GM12873 (cell line): ENCODE measurements at regions not wholly inside any gene's neighbourhood (a gene's known extent, or its start where the extent isn't known, plus 50 kb on each side); places are given as distances from the start of the nearest gene placed in this dataset.

Experiments used
- TF ChIP-seq, protein P1 (sequence below): IDR thresholded peaks from 2 replicates; pipeline ENCODE4 v1.5.1; 2012; ENCODE audit warnings: low read depth, mild to moderate bottlenecking, moderate library complexity, low read length, control low read depth; ENCODE audit not compliant: insufficient read depth; ENCODE audit errors: missing control alignments

DNA sequence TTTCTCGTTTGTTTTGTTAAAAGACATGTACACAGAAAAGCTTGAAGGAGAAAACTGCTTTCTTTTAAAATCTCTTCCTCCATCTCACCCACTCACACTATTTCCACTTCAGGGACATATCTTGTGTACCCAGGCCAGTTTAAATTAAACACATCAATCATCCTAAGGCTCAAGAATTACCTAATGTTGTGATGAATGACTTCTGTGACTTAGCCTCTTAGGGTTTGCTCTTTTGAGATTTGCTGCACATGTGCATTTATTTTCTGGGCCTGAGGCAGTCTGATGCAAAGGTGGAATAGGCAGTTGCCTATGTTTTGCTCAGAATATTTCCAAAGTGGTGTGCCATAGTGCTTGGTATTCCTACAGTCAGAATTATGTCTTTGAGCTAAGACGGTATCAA, 439.9 kb upstream of the CHD1 start:
- TF ChIP-seq, protein P1, sequence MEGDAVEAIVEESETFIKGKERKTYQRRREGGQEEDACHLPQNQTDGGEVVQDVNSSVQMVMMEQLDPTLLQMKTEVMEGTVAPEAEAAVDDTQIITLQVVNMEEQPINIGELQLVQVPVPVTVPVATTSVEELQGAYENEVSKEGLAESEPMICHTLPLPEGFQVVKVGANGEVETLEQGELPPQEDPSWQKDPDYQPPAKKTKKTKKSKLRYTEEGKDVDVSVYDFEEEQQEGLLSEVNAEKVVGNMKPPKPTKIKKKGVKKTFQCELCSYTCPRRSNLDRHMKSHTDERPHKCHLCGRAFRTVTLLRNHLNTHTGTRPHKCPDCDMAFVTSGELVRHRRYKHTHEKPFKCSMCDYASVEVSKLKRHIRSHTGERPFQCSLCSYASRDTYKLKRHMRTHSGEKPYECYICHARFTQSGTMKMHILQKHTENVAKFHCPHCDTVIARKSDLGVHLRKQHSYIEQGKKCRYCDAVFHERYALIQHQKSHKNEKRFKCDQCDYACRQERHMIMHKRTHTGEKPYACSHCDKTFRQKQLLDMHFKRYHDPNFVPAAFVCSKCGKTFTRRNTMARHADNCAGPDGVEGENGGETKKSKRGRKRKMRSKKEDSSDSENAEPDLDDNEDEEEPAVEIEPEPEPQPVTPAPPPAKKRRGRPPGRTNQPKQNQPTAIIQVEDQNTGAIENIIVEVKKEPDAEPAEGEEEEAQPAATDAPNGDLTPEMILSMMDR: no peak

DNA sequence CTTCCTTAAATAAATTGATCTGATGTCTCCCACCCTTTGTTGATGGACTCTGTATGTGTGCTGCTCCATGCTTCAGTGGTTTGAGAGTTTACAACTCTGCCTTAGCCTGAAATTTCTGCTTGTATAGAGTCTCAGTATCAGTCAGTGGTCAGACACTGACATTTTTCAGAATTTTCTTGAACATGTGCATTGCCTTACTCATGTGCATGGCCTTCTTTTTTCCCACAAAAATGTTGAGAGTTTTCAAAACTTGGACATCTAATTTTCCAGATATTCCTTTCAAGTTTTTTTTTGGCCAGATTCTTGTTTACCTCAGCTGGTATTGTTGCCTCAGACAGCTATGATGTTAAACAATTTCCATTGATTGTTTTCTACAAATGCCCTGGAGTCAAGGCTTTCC, 427.1 kb upstream of the CHD1 start:
- TF ChIP-seq, protein P1: no peak

DNA sequence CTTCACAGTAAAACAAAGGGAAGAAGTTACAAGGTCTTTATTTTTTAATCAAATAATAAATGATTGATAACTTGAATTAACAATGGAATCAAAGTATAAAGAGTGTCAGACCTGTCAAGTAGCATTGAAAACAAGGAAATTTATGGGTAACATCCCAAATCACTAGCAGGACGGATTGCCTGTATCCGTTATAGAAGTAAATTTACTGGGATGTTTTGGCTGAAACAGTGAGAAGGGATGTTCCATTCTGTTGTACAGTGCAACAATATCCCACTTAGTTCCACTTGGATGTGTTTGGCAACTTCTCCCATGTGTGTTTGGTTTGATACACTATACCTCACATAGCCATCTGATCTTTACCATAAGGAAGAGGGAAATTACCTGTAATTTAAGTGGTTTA, 421.0 kb upstream of the CHD1 start:
- TF ChIP-seq, protein P1: no peak

DNA sequence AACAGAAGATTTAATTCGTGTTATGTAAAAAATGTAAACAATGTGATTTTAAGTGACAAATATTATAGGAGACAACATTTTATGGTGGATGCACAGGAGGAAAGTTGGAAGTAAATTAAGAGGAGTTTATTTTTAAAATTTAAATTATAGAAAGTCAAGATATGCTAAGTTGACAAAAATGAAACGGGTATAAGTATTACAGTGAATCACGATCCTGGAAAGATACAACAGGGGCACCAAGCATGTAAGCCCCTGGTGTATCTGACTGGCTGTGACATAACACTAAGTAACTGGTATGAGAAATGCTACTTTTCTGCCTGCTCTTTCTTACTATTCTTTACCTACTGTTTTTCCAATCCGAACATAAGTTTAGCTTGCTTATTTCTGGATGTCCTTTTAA, 419.8 kb upstream of the CHD1 start:
- TF ChIP-seq, protein P1: no peak

DNA sequence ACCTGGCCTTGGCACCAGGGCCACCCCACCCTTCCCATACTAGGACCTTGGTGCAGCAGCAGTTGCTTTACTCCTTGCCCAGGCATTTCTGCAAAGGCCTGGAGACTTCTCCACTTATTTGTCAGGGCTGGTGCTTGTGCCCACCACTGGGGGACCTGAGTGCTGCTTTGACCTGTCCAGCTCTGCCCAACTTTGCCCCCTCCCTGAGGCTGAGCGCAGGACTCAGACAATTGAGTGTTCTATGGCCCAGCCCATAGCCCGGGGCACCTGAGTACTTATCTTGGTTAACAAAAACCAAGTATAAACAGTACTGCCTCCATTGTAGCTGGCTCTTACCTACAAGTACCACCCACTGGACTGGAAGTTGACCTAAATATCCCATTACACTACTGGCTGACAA, 406.1 kb upstream of the CHD1 start:
- TF ChIP-seq, protein P1: no peak

DNA sequence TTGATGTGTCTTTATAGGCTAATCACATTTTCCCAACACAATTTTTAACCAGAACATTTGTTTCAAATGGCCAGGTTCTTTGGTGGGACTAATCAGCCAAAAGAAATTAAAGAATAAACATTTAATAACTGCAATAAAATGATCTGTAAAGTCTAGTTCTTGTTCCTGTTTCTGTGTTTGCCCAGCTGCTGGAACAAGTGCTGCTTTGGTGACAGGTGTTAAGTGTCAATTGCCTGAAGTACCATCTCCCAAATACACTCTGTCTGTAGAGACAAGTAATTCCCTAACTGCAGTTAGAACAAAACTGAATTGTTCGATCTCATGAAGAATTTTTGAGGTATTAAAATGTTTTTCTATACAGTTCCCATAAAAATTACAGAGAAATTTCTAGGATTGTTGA, 402.3 kb upstream of the CHD1 start:
- TF ChIP-seq, protein P1: no peak

DNA sequence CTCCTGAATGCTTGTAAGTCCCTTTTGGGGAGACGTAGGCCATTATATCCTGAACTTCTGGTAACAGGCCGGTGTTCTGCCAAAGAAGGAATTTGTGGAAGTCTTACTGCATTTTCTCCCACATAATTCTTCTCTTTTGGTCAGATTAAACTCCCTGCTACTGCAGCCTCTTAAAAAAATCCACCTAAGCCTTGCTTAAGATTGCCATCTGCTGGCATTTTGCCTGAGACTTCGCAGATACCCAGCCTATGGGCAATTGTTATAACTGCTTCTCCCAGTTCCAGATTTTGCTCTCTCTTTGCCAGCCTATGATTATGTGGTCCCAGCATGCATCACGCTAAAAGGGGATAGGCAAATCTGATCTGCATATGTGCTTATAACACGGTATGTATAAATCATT, 391.6 kb upstream of the CHD1 start:
- TF ChIP-seq, protein P1: no peak
